ENCODE measurements at regions not wholly inside any gene's neighbourhood (a gene's known extent, or its start where the extent isn't known, plus 50 kb on each side); places are given as distances from the start of the nearest gene placed in this dataset.
A peak's percentile ranks its signal among the peaks of the same experiment; 100 is the strongest.
"Not testable (repeated sequence)": the region's sequence is repeated elsewhere in the genome, so short reads cannot be mapped to it uniquely, and the experiment has no call there.

DNA sequence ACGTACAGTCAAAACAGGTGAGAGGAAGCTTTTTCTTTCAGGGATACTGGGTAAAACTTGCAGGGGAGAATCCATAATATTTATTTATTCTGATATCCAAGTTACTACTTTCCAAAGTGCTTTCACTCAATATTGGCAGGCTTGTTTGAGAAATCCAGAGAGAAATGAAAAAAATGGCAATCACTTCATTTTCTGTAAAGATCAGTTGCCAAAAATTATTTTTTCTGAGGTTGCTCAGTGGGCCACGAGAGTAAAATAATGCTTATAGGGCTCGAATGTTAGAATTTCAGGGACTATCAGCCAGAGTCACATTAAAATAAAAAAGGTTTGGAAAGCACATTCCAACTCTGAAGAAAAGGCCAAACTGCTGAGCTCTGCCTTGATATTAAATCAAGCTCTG, 324.6 kb upstream of the RND3 start:
- no peak overlapping the region for H3K27ac ChIP-seq
- no peak overlapping the region for H3K4me3 ChIP-seq
- 30 to 100% (median 73%) methylated on average over 1 to 3 of the region's 3 CpGs for WGBS, 10 experiments
- no peaks in the 10 kb centered on the region for H3K4me1 ChIP-seq (replicated peaks in 1 of 2)
- ATAC-seq (replicated peaks in 6 of 8), result no peak
- in situ Hi-C loops (cut with MboI; ENCODE audit: low pct_unique_long_range_greater_than_20kb in 2 of 9, low sequenced_read_pairs in 9 of 9, unreplicated experiment in 9 of 9), result no loop called here

DNA sequence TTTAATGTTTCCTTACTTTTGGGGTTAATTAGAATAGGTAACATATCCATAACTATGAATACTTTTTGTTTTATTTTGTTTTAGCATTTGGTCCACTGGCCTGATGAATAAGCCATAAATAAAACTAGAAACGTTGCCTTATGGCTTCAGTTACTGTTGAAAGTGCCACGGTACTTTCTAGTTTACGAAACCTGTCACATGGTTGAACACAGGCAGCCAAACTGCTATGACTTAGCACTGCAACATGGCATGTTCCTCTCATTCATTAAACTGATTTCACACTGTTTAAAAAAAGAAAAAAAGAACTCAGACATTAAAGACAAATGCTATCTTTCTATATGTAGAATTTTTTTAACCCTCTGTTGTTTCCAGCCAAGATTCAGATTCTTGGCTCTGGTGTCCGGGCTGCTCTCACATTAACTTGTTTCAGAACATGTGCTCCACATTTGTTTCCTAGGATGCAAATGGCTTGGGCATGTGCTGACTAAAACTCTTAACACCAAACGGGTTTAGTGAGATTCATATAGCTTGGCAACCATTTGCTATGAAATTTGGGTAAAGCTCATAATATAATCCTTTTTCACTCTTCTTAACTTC, 323.9 kb upstream of the RND3 start:
- Histone ChIP-seq H3K4me3 (no peak overlapping the region), H3K4me1 (replicated peaks in 1 of 2) (no peaks in the 10 kb centered on the region), H3K27ac (no peak overlapping the region)
- ATAC-seq (replicated peaks in 6 of 8), result peak in 2 of 8 experiments; percentile 63 to 85
- in situ Hi-C loops (cut with MboI; ENCODE audit: low pct_unique_long_range_greater_than_20kb in 2 of 9, low sequenced_read_pairs in 9 of 9, unreplicated experiment in 9 of 9), result no loop called here
- WGBS, 10 experiments, result 44 to 89% (median 56%) methylated on average over 1 to 5 of the region's 5 CpGs

DNA sequence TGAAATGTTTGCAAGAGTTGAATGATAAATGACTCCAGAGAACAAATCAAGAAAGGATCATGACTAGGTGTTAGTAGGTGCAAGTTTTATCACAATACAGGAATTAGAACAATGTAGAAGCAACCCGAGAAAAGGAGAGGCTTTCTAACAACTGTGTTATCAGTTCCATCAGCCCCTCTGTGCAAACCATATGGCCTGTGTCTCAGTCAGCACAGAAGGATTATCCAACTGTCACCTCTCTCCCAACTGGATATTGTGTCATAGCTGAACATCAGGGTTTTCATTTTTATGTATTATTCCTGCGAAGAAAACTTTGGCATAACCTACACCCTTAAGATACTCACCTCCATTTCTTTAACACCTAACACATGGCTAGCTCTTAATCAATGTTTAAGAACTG, 321.6 kb upstream of the RND3 start:
- no peak for ATAC-seq (replicated peaks in 6 of 8)
- in situ Hi-C loops (cut with MboI; ENCODE audit: low pct_unique_long_range_greater_than_20kb in 2 of 9, low sequenced_read_pairs in 9 of 9, unreplicated experiment in 9 of 9), result no loop called here
- H3K4me1 ChIP-seq (replicated peaks in 1 of 2), result no peaks in the 10 kb centered on the region
- no peak overlapping the region for H3K4me3 ChIP-seq
- no peak overlapping the region for H3K27ac ChIP-seq
- 0 to 100% (median 94%) methylated on average over 1 to 2 of the region's 2 CpGs; no CpG with 5 or more reads in 2 of the 10 experiments for WGBS, 10 experiments

DNA sequence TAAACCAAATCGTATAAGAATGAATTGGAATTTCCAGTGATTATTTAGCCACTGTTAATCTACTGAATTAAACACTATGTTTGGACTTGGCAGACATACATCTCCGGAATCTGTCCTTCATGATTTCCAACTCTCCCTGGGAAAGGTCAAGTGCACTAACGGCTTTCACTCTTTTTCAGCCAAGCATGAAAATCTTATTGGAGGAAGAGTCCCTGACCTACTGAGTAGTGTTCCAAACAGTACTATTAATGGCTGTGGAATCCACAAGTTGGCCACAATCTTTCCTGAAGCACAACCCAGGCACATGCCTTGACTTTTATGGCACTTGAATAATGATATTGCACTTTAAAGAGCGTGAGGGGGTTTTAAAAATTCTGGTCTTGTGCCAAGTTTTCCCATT, 318.9 kb upstream of the RND3 start:
- no peaks in the 10 kb centered on the region for H3K4me1 ChIP-seq (replicated peaks in 1 of 2)
- H3K4me3 ChIP-seq, result no peak overlapping the region
- WGBS, 10 experiments, result 44 to 100% (median 66%) methylated on average over 1 to 4 of the region's 4 CpGs
- in situ Hi-C loops (cut with MboI; ENCODE audit: low pct_unique_long_range_greater_than_20kb in 2 of 9, low sequenced_read_pairs in 9 of 9, unreplicated experiment in 9 of 9), result no loop called here
- no peak overlapping the region for H3K27ac ChIP-seq
- no peak for ATAC-seq (replicated peaks in 6 of 8)

DNA sequence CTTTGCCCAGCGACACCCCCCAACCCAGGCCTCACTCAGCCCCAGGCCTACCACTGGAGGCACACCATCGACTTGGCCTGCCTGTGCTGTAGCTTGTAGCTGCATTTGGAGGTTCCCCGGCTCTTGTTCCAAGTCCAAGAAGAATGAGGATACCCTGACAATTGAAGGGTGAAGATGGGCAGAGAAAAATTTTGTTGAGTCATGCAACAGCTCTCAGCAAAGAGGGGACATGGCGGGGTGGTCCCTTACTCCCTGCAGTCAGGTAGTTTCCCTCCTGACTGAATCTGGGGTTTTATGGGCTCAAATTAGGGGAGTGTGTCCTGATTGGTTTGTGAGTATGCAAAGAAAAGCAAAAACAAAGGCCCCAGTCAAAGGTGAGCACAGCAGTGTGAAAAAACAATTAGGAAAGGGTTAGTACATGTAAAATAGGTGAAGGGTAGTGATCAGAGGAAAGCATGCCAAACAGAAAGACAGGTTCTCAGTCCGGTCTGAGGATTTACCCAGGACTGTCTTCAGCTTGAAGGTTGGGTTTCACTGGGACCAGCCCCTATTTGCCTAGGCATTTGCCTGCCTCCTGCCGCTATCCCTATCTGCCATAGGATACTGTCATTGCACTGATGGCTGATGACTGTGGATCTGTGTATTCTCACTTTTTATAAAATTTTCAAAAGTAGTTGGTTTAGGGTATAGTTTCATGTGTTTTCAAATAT, 316.4 kb upstream of the RND3 start:
- in situ Hi-C loops (cut with MboI; ENCODE audit: low pct_unique_long_range_greater_than_20kb in 2 of 9, low sequenced_read_pairs in 9 of 9, unreplicated experiment in 9 of 9), result no loop called here
- Histone ChIP-seq H3K4me3 (no peak overlapping the region), H3K27ac (no peak overlapping the region), H3K4me1 (replicated peaks in 1 of 2) (no peaks in the 10 kb centered on the region)
- ATAC-seq (replicated peaks in 6 of 8), result no peak
- 40 to 100% (median 76%) methylated on average over 1 to 4 of the region's 6 CpGs; no CpG with 5 or more reads in 2 of the 10 experiments for WGBS, 10 experiments

DNA sequence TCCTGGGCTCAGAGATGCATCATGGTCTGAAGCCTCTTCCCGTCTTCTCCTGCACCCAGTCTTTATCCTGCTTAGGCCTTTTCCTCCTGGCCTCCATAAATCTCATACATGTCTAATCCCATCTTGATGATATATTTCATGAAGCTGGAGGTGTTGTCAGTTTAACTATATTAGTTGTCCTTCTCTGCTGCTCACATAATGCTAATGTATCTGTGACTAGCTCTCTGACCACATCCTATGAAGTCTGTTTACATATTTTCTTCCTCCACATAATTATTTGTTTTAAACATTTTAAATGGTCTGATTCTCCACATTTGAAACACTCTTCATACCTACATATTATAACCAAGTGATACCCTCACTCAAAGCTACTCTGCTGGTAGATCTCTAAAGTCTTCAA, 315.2 kb upstream of the RND3 start:
- Histone ChIP-seq H3K4me1 (replicated peaks in 1 of 2) (no peaks in the 10 kb centered on the region), H3K27ac (no peak overlapping the region), H3K4me3 (no peak overlapping the region)
- peak in 2 of 8 experiments; percentile 69 to 89 for ATAC-seq (replicated peaks in 6 of 8)
- in situ Hi-C loops (cut with MboI; ENCODE audit: low pct_unique_long_range_greater_than_20kb in 2 of 9, low sequenced_read_pairs in 9 of 9, unreplicated experiment in 9 of 9), result no loop called here
- WGBS, 10 experiments, result 100% methylated on average over 1 of the region's 1 CpG; no CpG with 5 or more reads in 7 of the 10 experiments

DNA sequence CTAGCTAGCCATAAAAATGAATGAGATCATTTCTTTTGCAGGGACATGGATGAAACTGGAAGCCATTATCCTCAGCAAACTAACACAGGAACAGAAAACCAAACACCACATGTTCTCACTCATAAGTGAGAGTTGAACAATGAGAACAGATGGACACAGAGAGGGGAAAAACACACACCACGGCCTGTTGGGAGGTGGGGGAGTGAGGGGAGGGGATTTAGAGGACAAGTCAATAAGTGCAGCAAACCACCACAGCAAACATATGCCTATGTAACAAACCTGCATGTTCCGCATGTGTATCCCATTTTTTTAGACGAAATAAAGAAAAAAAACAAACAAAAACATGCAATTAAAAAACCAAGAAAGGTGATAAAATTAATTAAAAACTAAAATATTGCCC, 308.8 kb upstream of the RND3 start:
- ATAC-seq (replicated peaks in 6 of 8); H3K4me3 ChIP-seq; H3K4me1 ChIP-seq (replicated peaks in 1 of 2); H3K27ac ChIP-seq; in situ Hi-C loops (cut with MboI; ENCODE audit: low pct_unique_long_range_greater_than_20kb in 2 of 9, low sequenced_read_pairs in 9 of 9, unreplicated experiment in 9 of 9): not testable (repeated sequence)
- WGBS, 10 experiments, result 52 to 94% (median 76%) methylated on average over 2 to 3 of the region's 3 CpGs; no CpG with 5 or more reads in 3 of the 10 experiments

DNA sequence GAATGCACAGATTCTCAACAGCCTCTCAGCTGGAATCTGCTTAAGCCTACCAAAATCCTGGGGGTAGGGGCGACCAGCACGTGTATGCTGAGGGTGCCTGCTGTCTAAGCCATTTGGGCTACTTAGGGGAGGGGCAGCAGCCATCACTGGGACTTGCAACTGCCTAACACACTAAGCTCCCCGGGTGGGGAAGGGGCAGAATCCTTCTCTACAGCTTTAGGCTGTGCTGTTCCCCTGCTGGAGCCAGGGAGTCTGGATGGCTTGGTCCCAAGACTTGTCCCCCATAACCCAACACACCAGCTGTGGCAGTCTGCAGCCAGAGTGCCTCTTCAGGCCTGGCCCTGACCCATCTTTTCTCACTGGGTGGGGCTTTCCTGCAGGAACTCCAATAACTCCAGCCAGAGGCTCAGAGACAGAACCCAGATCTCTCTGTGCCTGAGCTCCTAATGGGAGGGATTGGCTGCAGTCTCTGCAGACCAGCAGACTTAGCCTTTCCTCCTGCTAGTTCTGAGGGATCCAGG, 305.4 kb upstream of the RND3 start:
- Histone ChIP-seq H3K27ac (no peak overlapping the region), H3K4me3 (no peak overlapping the region), H3K4me1 (replicated peaks in 1 of 2) (no peaks in the 10 kb centered on the region)
- 100% methylated on average over 1 of the region's 3 CpGs; no CpG with 5 or more reads in 9 of the 10 experiments for WGBS, 10 experiments
- ATAC-seq (replicated peaks in 6 of 8), result no peak
- in situ Hi-C loops (cut with MboI; ENCODE audit: low pct_unique_long_range_greater_than_20kb in 2 of 9, low sequenced_read_pairs in 9 of 9, unreplicated experiment in 9 of 9), result no loop called here

DNA sequence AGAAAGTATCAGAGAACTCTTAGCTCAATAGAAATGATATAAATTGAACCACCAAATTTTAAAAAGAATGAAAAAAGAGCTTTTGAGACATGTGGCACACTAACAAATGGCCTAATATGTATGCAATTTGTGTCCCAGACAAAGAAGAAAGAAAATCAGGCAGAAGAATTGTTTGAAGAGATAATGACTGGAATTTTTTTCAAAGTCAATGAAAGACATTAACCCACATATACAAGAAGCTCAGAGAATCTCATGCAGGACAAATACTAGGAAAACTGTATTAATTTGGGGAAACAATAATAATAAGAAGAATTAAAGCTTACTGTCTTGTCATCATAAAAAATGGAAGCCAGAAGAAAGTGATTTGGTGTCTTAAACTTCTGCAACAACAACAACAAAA, 304.1 kb upstream of the RND3 start:
- no peak for ATAC-seq (replicated peaks in 6 of 8)
- no peaks in the 10 kb centered on the region for H3K4me1 ChIP-seq (replicated peaks in 1 of 2)
- H3K27ac ChIP-seq, result no peak overlapping the region
- in situ Hi-C loops (cut with MboI; ENCODE audit: low pct_unique_long_range_greater_than_20kb in 2 of 9, low sequenced_read_pairs in 9 of 9, unreplicated experiment in 9 of 9), result no loop called here
- no peak overlapping the region for H3K4me3 ChIP-seq

DNA sequence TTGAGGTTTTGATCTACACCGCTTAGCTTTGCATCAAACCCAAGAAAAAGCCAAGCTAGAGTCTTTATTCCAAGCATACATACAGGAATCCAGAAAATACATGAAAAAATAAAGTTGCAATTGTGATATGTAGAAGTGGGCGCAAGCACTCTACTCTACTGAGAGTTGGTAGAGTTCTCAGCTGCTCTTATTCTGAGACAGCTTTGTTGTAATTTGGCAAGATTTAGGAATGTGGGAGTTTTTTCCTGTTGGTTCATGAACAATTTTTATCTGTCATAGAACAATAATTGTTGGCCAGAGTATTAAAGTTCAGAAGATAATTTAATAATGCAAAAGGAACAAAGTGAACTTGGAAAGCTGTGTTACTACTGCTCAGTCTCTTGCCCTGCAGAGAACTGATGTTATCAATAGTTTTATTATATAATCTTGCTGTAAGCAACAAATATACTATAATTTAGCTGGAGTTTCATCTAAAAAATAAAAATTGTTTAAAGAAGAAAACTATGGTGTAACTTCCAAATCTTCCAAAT, 302.0 kb upstream of the RND3 start:
- Histone ChIP-seq H3K4me1 (replicated peaks in 1 of 2) (no peaks in the 10 kb centered on the region), H3K27ac (no peak overlapping the region), H3K4me3 (no peak overlapping the region)
- in situ Hi-C loops (cut with MboI; ENCODE audit: low pct_unique_long_range_greater_than_20kb in 2 of 9, low sequenced_read_pairs in 9 of 9, unreplicated experiment in 9 of 9), result no loop called here
- no peak for ATAC-seq (replicated peaks in 6 of 8)
- WGBS, 10 experiments, result 92 to 100% (median 100%) methylated on average over 1 to 2 of the region's 2 CpGs; no CpG with 5 or more reads in 3 of the 10 experiments

DNA sequence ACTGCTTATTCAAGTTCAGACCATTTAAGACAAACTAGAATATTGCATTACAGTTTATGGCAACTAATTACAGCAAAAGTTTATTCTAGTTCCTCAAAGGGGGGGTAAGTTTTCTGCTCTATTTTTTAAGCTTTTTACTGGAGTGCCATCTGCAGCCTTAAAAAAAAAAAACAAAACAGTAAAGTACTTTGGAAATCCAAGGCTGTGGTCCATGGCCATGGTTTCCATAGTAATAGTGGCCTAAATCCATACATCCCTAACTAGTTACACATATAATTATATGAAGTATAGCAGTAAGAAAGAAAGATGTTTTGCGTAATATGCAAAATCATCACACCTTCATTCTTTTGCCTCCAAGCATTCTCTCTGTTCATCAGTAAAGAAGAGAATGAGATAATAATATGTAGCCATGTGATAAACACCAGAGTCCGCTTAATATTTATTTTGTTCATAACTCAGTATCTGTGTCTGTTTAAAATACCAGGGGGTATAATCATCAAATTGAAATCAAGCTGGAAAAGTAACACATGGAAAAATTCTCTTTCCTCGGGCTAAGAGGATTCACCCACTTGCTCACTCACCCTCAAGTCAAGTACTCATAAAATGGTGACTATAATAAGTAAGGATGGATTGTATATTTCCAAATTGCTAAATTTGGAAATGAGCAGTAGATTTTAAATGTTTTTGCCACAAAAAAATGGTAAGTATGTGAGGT, 301.1 kb upstream of the RND3 start:
- in situ Hi-C loops (cut with MboI; ENCODE audit: low pct_unique_long_range_greater_than_20kb in 2 of 9, low sequenced_read_pairs in 9 of 9, unreplicated experiment in 9 of 9), result no loop called here
- Histone ChIP-seq H3K4me3 (no peak overlapping the region), H3K4me1 (replicated peaks in 1 of 2) (no peaks in the 10 kb centered on the region), H3K27ac (no peak overlapping the region)
- 35 to 100% (median 95%) methylated on average over 2 to 3 of the region's 3 CpGs; no CpG with 5 or more reads in 2 of the 10 experiments for WGBS, 10 experiments
- no peak for ATAC-seq (replicated peaks in 6 of 8)

DNA sequence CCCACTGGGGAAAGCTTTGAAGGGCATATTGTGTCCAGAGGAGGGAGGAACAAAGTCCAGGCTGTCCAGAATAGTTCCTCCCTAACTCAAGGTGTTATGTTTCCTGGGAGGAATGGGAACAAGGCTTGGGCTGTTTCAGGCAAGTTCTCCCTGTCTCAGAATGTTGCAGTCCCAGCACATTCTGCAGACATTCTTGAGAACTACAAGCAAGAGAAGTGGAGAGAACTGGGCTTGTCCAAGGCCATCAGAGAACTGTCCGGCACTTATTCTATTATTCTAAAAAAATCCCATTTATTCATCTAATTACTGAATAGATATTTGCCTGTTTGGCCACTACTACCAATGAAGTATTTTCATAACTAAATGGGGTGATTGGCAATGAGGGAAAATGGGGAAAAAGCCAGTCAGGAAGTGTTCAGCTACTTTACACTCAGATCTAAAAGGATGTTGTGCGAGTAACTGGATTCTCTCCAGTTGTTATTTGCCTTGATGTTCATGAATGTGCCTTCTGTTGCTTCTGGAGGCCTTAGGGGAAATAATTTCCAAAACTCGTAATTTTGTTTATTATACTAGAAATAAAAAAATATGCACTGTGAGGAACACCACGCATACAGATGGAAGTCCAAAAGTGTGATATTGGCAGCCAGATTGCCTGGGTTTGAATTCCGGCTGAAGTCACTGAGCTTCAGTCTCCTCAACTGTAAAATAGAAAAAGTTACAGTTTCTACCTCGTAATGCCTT, 300.1 kb upstream of the RND3 start:
- WGBS, 10 experiments, result 25 to 100% (median 85%) methylated on average over 1 to 6 of the region's 6 CpGs; no CpG with 5 or more reads in 1 of the 10 experiments
- no peak for ATAC-seq (replicated peaks in 6 of 8)
- H3K27ac ChIP-seq, result no peak overlapping the region
- no peaks in the 10 kb centered on the region for H3K4me1 ChIP-seq (replicated peaks in 1 of 2)
- no peak overlapping the region for H3K4me3 ChIP-seq
- in situ Hi-C loops (cut with MboI; ENCODE audit: low pct_unique_long_range_greater_than_20kb in 2 of 9, low sequenced_read_pairs in 9 of 9, unreplicated experiment in 9 of 9), result no loop called here

DNA sequence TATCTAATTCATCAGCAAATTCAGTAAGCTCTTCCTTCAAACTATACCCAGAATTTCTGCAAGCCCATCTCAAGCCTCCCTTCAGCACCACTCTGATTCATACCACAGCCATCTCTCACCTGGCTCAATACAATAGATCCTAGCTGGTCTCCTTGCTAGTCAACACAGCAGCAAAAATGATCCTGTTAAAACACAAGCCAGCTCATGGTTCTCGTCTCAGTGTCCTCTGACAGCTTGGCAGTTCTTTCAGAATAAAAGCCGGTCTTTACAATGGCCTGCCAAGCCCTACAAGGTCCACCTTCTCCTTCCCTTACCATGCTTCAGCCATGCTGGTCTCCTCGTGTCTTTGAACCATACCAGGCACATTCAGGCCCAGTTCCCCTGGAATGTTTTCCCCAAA, 296.9 kb upstream of the RND3 start:
- no peak for ATAC-seq (replicated peaks in 6 of 8)
- H3K27ac ChIP-seq, result no peak overlapping the region
- WGBS, 10 experiments, result 50 to 100% (median 60%) methylated on average over 1 to 3 of the region's 3 CpGs; no CpG with 5 or more reads in 4 of the 10 experiments
- H3K4me3 ChIP-seq, result no peak overlapping the region
- in situ Hi-C loops (cut with MboI; ENCODE audit: low pct_unique_long_range_greater_than_20kb in 2 of 9, low sequenced_read_pairs in 9 of 9, unreplicated experiment in 9 of 9), result no loop called here
- peaks cover 0 to 2% of the 10 kb centered on the region in 2 donors for H3K4me1 ChIP-seq (replicated peaks in 1 of 2)

Data from motor neuron (in vitro differentiated cells).